HG02981 (cell line): ENCODE measurements at regions not wholly inside any gene's neighbourhood (a gene's known extent, or its start where the extent isn't known, plus 50 kb on each side); places are given as distances from the start of the nearest gene placed in this dataset.
A peak's percentile ranks its signal among the peaks of the same experiment; 100 is the strongest.

Source experiments
- ATAC-seq: cut with Tn5 transposase; IDR thresholded peaks from one replicate; pipeline ENCODE4 v1.9.1; 2021; ENCODE audit warnings: mild to moderate bottlenecking, moderate library complexity; ENCODE audit not compliant: unreplicated experiment

DNA sequence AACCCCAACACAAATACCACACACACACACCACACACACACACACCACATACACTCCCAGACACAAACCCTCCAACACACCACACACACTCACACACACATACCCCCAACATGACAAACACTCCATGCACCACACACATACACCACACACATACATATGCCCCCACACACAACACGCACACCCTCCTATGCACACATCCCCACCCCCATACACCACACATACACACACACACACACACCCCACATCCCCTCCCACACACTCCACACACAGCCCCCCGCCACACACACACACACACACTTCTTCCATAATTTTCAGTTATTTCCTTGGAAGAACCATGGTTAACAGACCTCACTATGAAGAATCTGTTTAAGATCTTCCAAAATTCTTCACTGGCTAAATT lies 173.5 kb upstream of the KCNIP4 start:
- ATAC-seq, result no peak

DNA sequence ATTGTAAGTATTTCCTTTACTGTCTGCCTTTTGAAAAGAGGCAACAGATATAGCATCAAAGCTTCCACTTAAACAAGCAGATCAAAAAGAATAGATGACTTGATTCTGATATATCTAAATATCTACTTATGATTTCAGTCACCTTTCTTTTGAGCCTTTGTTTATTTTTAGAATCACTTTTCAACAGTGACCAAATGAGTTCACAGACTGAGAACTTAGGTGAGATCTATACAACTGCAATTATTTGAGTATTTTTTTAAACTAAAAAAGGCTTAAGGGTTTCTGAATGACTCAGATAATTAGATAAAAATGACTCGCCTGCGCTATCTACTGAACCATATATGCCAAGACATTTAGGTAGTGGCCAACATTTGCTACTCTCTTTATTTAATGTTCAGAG lies 166.7 kb upstream of the KCNIP4 start:
- no peak for ATAC-seq

DNA sequence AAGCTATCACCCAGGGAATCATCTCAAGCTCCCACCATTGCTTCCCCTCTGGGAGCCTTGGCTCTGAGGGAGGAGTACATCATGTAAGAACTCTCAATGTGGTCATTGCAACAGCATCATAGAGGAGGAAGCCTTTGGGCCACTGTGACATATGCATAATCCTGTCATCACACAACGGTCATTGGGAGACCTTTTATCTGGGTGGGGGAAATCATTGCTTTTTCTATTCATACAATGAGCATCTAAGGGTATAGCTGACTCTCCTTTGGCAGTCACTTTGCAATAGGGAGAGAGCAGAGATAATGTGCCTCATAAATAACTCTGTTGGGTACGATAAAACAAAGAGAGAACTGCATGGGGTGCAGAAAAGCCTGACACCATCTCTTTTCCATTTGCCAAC lies 155.2 kb upstream of the KCNIP4 start:
- ATAC-seq, result no peak

DNA sequence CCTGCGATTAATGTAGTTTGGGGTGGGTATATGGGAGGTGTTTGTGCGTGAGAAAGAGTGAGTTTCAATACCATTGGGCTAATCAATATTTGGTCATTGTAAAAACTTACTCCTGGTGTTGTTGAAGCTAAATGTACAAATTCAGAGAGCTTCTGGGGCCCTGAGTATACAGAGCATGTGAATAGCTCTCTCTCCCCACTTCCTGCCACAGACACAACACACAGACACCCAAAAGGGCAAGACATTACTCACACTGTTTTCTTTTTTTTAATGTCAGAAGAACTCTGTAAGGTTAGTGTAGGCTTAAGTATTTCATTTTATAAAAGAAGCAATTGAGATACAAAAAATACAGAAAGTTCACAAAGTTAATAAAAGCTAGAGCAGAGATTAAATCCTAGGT lies 151.3 kb upstream of the KCNIP4 start:
- no peak for ATAC-seq

DNA sequence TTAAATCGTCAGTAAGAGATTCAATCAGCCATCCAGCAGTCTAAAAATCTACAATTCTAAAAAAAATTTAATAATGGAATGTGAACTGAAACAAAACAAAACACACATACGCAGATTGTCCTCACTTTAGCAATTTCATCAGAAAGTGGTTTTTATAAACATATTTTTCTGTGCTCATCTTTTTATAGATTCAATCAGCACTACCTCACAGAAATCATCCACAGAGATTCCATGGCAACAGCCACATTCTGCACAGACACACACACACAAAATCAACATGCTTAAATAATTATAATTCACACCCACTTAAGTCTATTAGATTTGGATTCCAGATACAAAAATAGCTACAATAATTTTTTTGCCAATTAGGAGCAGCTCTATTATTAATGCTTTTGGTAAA lies 149.0 kb upstream of the KCNIP4 start:
- ATAC-seq, result no peak

DNA sequence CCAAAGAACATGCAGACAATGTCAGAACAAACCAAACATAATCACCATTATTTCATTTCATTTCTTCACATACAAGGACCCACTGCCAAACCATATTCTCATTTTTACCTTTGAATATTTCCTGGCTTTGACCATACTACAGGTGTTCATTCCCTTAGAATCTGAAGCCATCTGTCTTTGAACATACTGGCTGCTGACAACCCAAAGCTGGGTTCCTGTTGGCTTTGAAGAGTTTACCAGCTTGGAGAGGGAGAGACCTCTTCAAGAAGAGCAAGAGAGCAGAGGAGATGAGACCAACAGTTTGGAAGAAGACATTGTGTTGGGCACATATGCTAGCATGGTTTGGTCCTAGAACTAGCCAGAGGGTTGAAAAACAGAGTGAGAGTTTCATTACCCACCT lies 145.6 kb upstream of the KCNIP4 start:
- no peak for ATAC-seq

DNA sequence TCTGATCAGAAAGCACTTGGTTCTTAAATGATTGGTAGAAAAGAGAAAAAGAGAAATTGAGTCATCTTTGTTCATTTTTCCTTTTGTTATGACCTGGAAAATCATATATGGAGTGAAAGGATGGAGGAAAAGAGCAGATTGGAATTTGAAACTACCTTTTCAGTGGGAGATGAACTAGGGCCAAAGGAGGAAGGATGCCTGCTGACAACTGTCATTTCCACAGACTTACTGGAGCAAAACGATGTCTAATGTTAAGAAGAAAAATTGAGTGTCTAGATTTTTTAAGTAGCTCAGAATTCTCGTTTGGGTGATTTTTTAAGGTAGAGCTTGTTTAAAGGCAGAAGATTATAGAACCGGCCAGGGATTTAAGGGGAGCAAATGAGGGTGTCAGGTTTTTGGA lies 144.6 kb upstream of the KCNIP4 start:
- no peak for ATAC-seq

DNA sequence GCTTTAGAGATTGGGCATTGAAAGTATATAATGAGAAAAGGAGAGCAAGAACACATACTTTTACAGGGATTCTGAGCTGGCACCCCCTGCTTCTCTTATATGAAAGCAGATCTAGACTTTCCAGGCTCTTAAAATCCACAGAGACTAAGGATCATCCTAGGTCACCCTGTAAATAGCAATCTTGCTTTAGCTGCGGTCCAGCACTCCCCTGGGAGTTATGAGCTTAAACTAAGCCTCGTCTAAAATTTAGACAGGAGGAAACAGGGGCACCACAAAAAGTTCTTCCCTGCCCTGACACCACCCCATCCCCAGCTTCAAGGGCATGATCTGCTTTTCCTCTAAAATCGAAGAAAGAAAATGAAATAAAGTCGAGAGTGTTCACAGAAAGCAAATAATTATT lies 143.3 kb upstream of the KCNIP4 start:
- ATAC-seq, result no peak

DNA sequence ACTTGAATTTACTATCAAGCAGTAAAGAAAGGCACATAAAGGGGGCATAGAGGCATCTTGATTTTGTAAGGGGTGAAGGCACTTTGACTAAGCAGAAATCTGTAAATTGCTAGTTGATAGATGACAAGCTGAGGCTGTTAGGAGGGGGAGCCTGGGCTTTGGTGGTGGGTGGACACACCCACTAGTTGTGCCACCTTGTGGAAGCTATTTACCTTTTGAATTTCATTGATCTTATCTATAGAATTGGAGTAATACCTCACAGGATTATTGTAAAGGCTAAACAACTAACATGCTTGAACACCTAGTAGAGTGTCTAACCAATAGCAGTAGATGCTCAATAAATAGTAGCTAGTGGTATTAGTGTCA lies 142.8 kb upstream of the KCNIP4 start:
- no peak for ATAC-seq

DNA sequence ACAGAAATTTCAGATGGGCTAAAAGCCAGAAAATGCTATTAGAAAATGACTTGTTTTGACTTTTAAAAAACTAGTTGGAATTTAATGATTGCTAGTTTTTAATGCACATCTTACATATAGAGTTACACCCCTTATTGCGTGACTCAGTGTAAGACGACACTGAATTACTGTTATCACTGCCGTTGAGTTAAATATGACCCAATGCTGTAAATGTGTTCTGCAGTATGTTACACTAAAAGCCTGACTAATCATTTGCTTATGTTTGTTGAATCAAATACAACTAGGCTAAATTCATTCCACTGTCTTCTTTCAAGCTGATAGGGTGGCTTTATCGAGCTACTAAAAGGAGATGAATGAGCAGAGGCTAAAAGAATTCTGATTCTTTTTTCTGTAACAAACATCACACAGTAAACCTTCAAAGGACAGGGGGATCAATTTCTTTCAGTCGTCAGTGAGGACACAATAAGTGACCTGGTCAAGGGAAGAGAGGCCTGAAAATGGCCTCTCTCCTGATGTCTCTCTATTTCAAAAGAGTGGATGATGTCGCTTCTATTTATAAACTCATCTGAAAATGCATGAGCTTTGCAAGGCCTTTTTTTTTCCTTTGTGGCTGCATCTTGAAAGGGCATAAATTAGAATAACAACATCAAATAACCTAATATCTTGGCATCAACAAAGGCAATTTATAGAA lies 142.2 kb upstream of the KCNIP4 start:
- no peak for ATAC-seq

DNA sequence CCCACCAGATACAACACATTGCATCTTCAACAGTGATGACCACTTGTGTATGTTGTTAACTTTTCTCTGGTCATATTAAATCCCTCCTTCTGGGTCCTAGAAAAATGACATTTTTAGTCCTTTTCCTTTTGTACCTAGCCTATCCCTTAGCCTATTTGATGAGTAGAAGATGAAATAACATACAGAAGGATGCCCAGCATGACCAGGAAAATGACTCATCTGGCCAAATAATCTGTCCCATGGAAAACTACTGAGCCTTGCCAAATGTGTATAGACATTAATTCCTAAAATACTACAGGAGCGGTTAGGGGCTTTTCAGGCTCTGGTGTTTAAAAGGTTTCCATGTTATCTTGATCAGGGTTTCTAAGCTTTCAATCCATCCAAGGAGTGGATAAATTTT lies 129.0 kb upstream of the KCNIP4 start:
- no peak for ATAC-seq

DNA sequence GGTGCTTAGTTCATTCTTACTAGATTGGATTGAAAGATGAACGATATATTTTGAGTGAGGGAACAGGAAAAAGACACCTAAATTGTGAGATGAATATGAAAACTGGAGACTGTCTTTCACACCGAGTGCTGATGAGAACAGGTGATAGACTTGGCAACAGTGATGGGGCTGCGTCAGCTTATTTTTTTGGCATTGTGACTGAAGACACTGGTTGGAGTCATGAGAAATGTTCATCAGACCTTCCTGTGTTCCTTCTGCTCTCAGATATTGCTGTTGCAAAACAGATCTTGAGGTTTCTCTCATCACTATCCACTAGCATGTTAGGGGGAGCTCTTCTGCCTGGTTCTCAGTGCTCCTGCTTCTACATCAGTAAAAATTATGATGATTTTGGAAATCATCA lies 124.2 kb upstream of the KCNIP4 start:
- no peak for ATAC-seq

DNA sequence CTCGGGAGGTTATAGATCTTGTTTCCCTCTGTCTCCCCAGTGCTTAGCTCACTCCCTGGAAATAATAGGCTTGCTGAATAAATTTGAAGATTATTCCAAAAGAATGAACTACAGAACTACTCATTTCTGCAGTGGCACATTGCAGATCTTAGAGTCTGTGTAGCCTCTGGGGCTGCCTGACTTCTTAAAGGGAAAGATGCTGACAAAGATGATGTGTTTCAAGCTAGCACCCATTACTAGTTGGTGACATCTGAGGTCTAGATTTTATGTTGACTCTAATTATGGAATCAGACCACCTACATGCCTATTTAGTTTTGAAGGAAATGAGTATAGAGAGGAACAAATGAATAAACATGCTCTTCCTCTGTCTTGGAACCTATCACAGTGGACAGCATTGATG lies 123.7 kb upstream of the KCNIP4 start:
- ATAC-seq, result no peak

DNA sequence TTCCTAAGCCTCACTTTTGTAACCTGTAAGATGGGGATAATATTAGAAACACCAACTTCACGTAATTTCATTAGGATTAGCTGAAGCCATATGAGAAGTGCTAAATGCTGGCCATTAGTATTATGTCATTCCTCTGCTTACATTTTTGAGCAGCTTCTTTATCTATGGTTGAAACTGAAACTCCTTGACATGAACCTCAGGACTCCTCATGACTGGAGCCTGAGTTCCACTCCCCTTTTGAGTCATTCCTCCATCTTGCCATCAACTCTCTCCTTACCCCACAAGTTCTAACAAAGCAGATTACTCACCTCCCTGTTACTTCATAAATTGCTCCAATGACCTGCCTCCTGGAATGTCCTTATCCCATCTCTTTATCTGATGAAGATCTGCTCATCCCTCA lies 123.2 kb upstream of the KCNIP4 start:
- peak; percentile 92 for ATAC-seq

DNA sequence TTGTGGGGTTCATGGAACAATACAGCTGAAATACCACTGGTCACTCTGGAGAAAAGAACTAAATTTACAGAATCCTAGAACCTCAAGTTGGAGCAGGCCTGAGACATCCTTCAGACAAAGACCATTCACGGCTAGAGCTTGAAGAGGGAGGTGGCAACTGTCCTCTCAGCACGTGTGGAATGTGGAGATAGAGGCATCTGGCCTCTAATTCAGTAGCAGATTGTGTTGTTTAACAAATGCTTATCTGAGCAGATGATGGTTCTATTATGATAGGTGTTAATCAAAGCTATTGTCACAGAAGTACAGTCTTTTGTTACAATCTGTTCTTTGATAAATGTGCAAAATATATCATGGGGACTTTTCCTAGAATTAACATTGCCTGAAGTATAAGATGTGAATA lies 121.7 kb upstream of the KCNIP4 start:
- no peak for ATAC-seq

DNA sequence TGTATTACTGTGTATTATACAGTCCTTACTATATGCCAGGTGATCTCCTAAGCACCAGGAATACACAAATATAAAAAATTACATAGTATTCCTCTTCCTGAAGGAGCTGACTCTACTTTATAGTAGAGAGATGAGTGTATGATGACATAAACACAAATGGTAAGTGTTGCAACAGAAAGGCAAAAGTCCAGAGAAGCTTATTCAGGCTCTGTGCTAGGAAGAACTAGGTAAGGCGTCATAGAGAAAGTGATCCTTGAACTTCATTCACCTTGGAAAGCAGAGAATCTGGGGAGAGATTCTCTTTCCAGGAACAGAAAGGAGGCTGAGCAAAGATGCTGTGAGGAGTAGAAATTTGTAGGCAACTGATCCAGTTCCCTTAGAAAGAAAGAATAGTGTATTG lies 115.0 kb upstream of the KCNIP4 start:
- no peak for ATAC-seq

DNA sequence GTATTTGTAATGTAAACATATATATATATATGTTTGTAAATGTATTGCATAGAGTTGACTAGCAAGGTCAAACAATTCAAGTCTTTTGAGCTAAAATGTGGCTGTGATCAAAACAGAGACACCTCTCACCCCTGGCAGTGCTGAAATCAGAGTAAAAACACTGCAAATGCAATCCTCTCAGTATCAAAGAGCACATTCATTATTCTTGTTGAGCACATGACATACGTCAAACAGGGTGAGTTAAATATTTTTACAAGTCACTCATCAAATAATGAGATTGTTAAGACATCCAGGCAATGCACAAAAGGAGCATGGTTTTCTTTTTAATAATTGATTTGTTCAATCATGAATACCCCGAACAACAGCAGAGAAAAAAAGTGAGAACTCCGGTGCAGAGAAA lies 114.1 kb upstream of the KCNIP4 start:
- ATAC-seq, result no peak

DNA sequence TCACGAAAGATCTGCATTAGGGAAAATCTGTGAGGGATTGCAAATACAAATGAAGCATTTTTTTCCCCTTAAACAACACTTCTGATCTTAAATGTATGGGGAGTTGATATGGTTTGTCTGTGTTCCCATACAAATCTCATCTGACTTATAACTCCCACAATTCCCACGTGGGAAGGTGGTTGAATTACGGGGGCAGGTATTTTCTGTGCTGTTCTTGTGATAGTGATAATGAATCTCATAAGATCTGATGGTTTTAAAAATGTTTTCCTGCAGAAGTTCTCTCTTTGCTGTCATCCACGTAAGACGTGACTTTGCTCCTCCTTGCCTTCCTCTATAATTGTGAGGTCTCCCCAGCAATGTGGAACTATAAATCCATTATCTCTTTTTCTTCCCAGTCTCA lies 107.4 kb upstream of the KCNIP4 start:
- ATAC-seq, result no peak

DNA sequence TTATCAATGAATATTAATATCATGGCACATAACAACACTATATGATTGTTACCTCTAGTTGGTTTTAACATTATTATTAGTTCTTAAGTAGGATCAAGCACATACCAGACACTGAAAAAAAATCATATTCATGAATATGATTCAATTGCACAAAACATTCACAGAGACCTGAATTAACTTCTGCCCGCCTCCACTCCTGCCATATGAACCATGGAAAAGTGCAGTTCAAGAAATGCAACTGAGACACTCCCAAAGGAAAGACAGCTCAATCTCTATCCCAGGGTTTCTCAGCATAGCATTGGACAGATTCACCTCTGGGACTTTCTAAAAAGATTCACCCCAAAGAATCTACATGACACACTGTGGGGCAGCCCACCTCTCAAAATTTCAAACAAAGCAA lies 103.5 kb upstream of the KCNIP4 start:
- ATAC-seq, result no peak

DNA sequence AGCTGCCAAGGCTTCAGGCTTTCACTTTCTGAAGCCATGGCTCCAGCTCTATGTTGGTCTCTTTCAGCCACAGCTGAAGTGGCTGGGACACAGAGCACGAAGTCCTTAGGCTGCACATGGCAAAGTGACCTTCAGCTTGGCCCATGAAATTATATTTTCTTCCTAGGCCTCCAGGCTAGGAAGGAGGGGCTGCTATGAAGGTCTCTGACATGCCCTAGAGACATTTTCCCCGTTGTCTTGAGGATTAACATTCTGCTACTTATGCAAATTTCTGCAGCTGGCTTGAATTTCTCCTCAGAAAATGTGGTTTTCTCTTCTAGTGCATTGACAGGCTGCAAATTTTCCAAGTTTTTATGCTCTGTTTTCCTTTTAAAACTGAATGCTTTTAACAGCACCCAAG lies 99.8 kb upstream of the KCNIP4 start:
- no peak for ATAC-seq

DNA sequence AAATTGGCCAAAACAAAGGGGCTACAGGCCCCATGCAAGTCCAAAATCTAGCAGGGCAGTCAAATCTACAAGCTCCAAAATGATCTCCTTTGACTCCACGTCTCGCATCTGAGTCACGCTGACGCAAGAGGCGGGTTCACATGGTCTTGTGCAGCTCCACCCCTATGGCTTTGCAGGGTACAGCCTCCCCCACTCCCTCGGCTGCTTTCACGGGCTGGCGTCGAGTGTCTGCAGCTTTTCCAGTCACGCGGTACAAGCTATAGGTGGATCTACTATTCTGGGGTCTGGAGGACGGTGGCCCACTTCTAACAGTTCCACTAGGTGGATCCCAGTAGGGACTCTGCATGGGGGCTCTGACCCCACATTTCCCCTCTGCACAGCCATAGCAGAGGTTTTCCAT lies 99.2 kb upstream of the KCNIP4 start:
- ATAC-seq, result no peak

DNA sequence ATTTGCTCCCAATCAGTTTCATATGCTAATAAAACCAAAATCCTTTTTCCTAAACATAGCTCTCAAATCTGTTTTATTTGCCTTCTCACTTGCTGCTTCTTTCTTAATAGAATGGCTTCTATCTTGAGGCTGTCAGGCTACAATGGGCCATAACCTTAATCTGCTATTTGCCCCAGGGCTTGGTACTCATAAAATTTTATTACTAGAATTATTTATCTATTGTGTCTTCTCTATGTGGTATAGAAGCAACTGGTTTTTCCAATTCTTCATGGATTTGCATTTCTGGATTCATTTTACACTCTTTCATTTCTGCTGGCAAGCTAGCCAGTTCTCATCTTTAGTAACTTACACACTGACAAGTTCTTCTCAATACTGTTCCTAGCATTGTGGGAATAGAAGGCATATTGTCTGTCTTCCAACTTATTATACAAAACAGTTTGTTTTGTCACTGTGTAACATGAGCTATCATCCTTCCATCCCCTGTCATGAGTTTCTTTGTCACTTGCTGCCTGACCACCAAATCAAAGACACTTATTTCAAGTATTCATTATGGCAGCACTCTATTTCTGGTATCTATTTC lies 96.6 kb upstream of the KCNIP4 start:
- no peak for ATAC-seq

DNA sequence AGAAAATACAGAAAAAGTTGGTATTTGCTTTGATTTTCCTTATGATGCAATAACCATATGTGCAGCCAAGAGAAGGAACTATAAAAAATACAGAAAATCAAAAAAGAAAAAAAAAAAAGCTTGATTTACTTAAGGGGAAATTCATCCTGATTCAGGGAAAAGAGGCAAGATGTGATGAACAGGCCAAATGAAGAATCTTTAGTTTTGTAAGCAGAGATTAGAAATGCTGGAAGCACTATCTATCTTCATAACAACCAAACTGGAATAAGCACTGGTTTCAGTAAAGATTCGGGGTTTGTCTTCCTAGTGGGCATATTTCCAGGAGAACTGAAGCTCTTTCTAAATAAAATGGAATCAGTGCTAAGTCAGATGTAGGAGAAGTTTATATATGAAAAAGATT lies 82.9 kb upstream of the KCNIP4 start:
- no peak for ATAC-seq
